HG02938 (cell line): ENCODE measurements at regions not wholly inside any gene's neighbourhood (a gene's known extent, or its start where the extent isn't known, plus 50 kb on each side); places are given as distances from the start of the nearest gene placed in this dataset.

Experiments used
- ATAC-seq: cut with Tn5 transposase; IDR thresholded peaks from one replicate; pipeline ENCODE4 v1.9.1; 2021; ENCODE audit warnings: mild to moderate bottlenecking, moderate library complexity; ENCODE audit not compliant: unreplicated experiment

DNA sequence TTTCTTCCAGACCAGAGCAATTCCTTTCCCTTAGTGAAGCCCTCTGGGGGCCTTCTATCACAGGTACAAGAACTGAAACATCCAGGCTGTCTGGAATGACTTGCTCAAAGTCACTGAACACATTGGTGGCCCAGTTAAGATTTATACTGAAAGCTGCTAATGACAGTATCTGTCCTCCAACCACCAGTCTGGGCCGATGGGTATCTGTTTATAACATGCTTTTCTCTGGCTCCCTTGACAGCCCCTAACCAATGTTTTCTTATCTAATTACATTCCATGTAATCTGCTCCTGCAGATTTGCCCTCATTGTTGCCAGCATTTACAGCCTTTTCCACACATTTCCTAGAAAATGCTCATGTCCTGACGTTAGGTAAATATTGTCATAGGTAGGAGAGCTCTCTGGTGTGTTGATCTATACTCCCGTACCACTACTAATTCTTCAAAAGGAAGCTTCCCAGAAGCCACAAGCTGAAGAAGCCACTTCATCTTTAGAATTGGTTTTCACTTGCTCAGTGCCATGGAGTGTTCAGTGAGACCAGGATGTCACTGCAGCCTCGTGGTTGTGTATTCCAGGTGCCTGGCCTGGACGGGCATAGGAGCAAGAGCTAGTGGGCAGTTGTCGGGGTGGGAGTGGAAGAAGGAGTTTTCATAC is 163.9 kb downstream of the TSEN15 start:
- no peak for ATAC-seq

DNA sequence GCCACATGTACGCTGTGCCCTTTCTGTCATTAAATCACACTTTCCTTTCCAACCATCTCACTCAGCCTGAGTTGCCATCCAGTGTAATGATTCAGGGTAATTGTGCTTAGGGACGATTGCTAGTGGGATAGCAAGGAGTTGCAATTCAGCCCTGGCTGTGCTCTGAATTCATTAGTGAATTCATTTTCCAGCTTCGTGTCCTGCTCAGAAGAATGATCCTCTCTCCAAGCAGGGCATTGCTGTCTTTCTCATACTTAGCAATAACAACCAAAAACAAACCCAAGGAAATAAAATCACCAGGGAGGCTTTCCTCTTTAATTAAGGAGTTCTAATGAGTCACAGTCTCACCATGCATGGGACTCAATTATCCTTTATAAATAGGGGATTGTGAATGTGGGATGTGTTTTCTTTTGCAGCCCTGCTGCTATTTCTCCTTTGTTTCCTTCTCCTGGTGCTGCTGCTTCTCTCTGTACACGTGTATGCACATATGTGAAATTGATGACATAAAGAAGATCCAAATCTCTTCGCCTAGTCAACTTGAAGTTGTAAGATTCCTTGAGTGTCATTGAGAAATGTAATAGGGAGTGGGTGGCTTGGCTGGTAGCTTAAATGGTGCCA is 167.0 kb downstream of the TSEN15 start:
- ATAC-seq, result no peak

DNA sequence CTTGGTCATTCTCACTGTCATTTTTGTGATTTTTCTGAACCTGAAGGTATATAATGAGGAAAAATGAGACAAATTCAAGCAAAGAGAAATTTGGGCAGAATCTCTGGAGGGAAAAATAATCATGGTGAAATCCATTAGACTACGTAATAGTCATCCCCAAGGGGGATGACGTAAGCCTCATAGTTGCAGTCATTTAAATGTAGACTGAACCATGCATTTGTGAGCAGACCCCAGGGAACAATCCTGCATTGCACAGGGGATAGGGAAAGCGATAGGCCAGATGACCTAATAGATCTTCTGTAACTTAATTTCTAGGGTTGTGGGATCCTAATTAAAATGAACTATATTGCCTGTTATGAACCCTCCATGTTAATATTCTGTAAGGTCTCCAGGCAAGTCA is 167.4 kb upstream of the C1orf21 start:
- no peak for ATAC-seq

DNA sequence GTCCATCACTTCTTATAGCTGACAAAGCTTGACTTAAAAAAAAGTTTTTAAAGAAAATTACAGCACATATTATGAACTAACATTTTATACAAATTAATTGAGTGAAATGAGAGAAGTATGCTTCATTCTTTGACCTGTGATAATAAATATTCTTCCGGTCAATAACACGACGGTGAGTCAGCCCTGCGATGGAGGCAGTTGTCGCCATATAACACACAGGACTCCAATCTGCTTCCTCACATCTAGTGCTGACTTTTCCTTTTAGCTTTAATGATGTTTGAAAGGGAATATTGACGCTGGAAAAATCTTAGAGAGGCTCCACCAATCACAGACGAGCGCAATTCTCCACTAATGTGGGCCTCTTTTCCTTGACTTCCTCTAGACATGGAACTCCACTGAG is 166.9 kb upstream of the C1orf21 start:
- ATAC-seq, result no peak

DNA sequence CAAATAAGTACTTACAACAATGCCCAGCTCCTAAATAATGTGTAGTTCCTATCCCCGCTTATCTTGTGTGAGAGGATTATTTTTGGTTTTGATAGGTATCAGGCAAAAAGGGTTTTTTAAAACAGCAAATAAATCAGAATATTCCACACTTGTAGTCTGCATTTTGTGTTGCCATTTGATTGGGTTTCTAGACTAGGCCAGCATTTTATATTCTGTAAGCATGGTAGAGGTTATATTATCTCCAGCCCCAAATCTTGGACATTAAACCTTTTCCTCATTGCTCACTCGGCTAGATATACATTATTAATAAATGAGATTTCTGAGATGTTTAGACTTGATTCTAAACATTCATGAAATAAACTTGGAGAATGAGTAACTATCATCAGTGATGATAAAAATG is 165.7 kb upstream of the C1orf21 start:
- ATAC-seq, result no peak

DNA sequence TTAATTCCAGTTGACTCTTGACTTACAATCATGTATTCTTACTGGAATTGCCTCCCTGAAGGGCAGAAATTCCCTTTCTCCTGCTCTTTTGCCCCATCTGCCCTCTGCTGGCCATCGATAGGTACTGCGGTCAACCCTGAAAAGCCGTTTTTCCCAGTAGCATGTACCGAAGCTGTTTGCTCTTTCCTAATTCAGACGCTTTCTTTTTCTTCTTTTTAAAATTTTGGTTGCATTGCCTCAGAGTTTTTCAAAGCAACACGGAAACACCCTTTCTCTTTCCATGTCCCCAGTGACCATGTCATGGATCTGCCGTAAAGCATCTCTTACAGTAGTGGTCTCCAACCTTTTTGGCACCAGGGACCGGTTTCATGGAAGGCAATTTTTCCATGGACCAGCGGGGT is 164.2 kb upstream of the C1orf21 start:
- ATAC-seq, result no peak

DNA sequence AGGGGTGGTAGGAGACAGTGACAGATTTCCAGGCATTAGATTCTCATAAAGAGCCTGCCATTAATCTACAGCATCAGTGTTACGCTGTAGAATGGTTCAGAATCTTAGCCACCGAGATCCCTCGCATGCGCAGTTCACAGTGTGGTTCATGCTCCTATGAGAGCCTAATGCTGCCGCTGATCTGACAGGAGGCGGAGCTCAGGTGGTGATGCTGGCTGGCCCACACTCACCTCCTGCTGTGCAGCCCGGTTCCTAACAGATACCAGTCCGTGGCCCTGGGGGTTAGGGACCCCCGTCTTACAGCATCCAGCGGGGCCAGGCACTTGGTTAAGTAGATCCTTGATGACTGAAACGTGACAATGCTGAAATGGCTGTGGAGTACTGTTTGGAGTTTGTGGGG is 163.6 kb upstream of the C1orf21 start:
- no peak for ATAC-seq

DNA sequence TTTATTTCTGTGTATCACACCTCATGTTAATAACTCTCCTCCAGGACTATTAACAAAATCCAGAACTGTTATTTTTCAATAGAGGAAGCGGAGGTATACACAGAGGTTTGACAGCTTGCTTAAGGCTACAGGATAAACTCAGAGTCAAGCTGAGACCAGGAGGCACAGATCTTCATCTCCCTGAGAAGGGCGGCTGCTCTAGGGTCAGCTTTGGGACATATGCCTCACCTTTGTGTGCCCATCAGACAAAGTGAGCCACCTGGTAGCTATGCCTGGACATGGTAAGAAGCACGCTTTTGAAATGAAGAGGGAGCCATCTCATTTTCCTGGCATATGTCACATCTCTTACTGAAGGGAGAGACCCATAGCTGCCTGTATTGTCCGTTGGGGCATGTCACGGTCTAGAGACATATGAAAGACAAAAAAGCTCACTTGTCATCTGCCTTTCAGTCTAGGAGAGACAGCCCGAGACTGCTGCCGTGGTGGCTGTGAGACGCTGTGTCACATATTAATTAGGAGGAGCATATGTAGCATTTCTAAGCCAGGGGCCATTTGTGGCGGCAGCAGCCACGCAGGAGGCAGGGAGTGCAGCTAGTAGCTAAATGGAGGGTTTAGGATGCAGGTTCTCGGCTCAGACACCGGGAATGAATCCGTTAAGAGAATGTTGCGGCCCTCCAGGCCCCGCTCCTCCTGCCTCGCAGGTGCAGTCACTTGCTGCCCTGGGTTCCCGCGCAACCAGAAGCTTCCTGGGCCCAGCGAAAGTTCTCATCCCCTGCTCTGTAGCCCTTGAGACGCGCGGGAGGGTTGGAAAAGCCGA is 161.3 kb upstream of the C1orf21 start:
- no peak for ATAC-seq

DNA sequence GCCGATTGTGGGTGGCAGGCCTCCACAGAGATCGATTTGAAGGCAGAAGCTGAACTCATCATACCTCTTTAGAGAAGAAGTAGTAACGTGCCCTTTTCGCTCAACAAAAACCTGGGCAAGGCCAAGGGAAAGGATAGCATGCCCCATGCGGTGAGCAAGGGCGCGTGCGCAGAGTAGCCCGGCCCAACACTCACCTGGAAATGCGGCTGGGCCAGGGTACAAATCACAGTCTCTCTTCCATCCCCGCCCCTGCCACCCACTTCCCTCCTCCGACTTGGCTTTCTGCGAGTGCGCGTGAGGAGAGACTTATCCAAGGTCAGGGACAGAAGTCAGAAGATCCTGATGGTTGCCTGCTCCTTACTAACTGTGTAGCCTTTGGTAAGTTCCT is 160.7 kb upstream of the C1orf21 start:
- ATAC-seq, result no peak

DNA sequence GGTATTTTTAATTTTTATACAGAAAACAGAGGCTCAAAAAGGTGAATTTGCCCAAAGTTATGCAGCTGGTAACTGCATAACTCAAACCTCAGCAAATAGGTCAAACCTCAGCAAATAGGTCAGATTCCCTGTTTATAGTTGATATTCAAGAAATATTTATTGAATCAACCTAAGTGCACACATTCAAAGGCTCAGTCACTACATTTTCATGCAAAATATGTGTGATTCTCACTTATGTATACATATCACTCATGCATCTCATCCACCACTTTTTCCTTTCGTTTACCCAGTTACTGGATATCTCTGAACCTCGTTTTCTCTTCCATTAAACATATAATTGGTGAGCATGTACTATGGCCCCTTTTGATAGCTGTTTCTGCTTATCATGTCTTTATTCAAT is 158.3 kb upstream of the C1orf21 start:
- no peak for ATAC-seq

DNA sequence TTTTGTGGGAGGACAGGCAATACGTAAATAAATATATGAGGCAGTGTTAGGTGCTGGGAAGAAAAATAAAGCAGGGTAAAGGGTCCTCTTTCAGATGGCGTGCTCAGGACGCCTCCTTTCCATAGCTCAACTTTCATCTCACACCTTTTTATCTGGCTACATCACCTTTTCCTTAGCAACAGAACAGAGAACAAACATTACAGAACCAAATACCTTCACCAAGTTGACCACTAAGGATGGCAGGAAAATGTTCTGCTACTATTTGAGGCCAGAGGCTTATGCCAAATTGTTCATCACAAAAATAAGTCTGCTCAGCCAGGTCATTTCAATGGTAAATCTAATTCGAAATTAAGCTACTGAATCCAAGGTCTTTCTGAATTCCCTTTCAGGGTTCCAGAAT is 149.2 kb upstream of the C1orf21 start:
- ATAC-seq, result no peak

DNA sequence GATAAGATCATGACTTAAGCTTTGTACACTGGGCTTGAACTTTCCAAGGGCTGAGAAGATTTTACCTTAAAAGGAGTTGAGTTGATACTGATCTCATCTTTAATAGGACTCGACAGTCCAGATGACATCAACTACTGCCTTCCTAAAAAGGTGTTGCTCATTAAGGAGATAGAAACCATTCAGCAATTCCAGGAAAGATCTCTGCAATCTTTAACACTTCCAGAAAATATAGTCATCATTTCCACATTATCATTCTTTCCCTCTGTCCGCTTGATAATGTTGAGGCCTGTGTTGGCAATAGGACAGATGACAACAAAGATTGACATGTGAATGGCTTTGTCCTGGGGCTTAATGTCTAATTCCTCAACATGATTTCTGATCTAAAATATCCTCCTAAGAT is 145.4 kb upstream of the C1orf21 start:
- no peak for ATAC-seq

DNA sequence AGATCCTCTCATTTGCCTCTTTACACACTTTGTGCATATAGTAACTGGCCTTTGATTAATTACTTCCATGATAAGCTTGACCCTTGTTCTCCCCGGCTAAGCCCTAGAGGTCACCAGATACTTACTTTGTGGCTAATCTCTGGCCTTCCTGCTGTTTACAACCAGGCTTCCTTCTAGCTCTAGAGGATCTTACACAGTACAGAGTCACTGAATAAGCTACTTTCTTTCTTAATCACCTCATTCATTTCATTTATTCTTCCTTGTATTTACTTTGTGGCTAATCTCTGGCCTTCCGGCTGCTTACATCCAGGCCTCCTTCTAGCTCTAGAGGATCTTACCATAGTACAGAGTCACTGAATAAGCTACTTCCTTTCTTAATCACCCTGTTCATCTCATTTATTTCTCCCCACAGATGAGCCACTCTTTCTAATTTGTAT is 144.3 kb upstream of the C1orf21 start:
- ATAC-seq, result no peak

DNA sequence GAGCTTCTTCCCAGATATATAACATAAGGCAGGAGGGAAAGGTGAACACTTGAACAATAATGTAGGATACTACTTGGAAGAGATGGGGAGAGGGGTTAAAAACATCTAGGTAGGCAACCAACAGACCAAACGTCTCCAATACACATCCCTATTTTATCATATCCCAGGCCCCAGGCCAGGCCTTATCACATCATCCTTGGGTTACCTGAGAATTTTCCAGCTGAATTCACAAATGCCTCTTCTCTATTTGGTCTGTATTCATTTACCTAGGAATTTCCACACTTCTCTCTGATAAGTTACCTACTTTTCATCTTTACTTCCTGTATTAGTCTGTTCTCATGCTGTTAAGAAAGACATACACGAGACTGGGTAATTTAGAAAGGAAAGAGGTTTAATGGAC is 141.9 kb upstream of the C1orf21 start:
- no peak for ATAC-seq

DNA sequence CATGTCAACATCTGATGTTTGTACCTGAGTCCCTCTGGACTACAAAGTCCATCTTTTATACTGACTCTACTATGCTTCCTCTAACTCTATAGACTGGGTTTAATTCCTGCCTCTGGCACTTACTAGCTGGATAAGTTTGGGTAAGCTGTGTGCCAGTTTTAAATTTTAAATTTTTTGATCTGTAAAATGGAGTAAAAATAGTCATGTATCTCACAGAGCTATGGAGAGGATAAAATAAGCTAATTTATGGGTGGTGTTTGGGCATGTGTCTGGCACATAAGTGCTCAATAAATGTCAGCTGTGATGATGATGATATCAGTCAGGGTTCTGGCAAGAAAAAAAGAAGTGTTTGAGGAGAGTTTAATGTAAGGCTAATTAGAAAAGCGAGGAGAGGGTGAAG is 139.2 kb upstream of the C1orf21 start:
- ATAC-seq, result no peak

DNA sequence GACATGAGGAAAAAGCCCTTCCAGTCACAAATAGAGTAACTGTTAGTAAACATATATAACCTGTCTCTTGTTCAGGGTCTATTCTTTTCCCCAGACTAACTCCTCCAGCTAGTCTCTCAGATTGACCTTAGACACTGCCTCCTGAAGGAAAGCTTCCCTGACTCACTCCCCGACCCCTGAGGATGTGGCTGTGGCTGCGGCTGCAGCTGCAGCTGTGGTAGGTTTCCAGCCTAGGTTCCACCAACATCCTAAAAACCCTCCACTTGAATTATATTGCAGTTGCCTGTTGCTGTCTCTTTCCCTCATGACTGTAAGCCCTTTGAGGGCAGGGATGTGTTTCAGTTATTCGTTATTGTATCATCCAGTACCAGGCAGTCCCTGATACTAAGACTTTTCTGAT is 132.9 kb upstream of the C1orf21 start:
- ATAC-seq, result no peak

DNA sequence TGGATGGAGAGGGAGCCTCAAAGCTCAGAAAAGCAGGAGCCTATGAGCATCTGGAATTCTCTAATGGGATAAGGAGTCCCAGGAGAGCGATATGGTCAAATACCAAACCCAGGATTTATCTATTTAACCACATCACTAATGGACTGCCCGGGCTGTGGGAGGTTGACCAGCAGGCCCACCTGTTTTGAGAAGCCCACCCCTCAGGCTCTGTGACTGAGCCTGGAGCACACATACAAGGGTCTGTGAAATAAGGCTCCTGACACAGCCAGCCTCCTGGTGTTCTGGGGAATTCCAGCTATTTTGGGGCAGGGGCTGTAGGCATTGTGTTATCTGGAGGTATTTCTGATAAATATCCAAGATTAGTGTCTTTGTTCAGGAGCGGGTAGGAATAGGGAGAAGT is 132.0 kb upstream of the C1orf21 start:
- ATAC-seq, result no peak

DNA sequence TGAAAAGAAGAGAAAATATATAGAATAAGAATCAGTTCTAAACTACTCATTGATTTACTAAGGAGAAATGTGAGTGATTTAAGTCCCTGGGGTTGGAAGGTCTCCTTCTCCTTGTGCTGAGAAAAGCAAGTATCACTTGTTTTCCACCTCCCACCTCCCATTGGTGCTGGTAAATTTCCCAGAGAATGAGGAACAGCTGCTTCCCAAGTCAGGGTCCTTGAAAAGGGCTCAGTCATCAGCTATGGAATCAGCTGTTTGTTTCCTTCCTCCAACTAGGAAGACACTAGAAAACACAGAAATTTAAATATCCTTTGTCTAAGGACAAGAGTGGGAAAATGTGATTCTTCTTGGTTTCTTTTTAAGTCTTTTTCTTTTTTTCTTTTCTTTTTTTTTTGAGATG is 131.3 kb upstream of the C1orf21 start:
- ATAC-seq, result no peak

DNA sequence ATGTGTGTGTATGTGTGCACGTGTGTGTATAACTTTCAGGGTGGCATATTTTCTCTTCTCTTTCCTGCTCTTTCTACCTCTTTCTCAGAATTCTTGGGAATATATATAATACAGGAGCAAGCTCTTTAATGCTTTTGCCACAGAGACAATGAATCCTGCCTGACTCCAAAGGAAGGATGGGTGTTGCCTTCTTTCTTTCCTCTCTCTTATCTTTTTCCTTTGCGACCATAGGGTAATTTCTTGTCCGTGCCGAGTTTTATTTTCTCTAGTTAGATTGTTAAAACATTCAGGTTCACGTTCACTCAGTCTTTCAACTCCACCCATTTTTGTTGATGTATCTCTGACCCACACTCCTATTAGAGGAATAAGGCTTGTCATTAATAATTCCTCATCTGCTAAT is 129.0 kb upstream of the C1orf21 start:
- no peak for ATAC-seq

DNA sequence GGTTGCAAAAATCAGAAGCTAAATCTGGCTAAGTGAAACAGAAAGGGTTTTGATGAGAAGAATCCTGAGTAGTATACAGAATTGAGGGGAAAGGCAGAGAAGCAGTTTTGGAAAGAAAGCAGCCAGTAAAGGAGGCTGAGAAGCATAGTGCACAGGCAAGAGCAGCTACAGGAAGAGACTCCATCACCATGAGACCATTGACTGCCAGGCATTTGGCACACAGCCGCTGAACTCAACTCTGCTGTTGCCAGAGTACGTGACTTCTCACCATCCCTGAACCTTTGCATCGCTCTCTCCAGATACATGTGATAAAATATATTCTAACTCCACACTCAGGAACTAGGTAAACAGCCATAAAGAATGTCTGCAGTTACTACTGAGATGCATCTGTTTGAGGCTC is 128.3 kb upstream of the C1orf21 start:
- ATAC-seq, result no peak

DNA sequence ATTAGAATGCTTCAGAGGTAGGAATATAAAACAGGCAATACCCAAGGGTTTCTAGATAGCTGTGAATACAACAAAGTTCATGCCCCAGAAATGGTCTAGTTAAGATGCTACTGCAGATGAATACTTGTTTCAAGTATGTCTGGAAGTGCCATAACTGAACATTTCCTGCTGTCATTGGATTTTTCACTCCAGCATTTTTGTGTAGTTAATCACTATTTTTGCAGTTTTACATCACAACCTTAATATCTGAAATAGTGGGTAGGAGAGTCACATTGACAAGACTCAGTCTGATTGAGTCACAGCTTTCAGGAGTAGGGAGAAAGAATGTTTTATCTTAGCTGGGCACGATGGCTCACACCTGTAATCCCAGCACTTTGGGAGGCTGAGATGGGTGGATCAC is 126.4 kb upstream of the C1orf21 start:
- ATAC-seq, result no peak

DNA sequence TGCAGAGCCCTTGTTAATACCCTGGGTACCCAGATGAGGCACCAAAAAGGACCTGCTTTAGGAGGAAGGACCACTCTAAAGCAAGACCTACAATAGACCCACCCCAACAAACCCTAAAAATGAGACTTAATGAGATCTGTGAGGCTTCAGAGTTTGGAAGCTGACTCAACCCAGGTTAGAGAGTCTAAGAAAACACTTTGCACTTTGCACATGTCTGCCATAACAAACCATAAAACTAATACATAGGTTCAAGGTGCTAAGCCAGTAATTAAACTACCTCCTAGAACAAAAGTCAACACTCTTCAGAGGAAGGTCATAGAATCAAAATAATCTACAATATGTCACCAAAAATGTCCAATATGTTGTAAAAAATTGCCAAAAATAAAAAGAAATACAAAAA is 124.7 kb upstream of the C1orf21 start:
- no peak for ATAC-seq
